Natural killer cell (primary cell): ENCODE measurements at regions not wholly inside any gene's neighbourhood (a gene's known extent, or its start where the extent isn't known, plus 50 kb on each side); places are given as distances from the start of the nearest gene placed in this dataset.

Experiments used
- ATAC-seq, 3 donors: fragments of 150-1000 bp in 2 of 3; fragments of 200-7000 bp in 1 of 3; cut with Tn5 transposase; 1 replicate in 1 of 3; 2 replicates in 2 of 3; pipeline ENCODE4 v1.10.0; 2021; ENCODE audit warnings: mild to moderate bottlenecking in 2 of 3, moderate library complexity in 2 of 3
- DNase-seq, 2 donors: peaks; one replicate each; pipeline versions ENCODE4 v3.0.0 to v3.0.0-alpha.2; 2013 to 2021; ENCODE audit warnings: mixed read lengths in 1 of 2
- H3K27ac ChIP-seq: one replicate; pipeline ENCODE4 v1.5.1; 2013; ENCODE audit warnings: mild to moderate bottlenecking, low read length
- H3K27me3 ChIP-seq: one replicate; pipeline ENCODE4 v1.6.1; 2013; ENCODE audit warnings: low read length; ENCODE audit not compliant: control insufficient read depth, insufficient read depth
- H3K36me3 ChIP-seq: one replicate; pipeline ENCODE4 v1.6.1; 2013; ENCODE audit warnings: low read length; ENCODE audit not compliant: control insufficient read depth, insufficient read depth
- H3K4me1 ChIP-seq: one replicate; pipeline ENCODE4 v1.6.1; 2013; ENCODE audit warnings: low read length; ENCODE audit not compliant: control insufficient read depth, insufficient read depth
- H3K4me3 ChIP-seq: one replicate; pipeline ENCODE4 v1.5.1; 2013; ENCODE audit warnings: low read length
- H3K9me3 ChIP-seq: one replicate; pipeline ENCODE4 v1.6.1; 2013; ENCODE audit warnings: low read length; ENCODE audit not compliant: control insufficient read depth, insufficient read depth
- H3K27ac Mint-ChIP-seq, 2 donors: one replicate each; pipeline ENCODE4 v1.8.0; 2022; ENCODE audit warnings: mild to moderate bottlenecking in 2 of 2, mixed read lengths in 2 of 2, moderate library complexity in 1 of 2
- H3K27me3 Mint-ChIP-seq, 2 donors: one replicate each; pipeline ENCODE4 v1.8.0; 2022; ENCODE audit warnings: low read depth in 2 of 2, mixed read lengths in 2 of 2
- H3K36me3 Mint-ChIP-seq: one replicate; pipeline ENCODE4 v1.8.0; 2022; ENCODE audit warnings: mixed read lengths
- H3K4me1 Mint-ChIP-seq, 2 donors: one replicate each; pipeline ENCODE4 v1.8.0; 2022; ENCODE audit warnings: mixed read lengths in 2 of 2
- H3K4me3 Mint-ChIP-seq: one replicate; pipeline ENCODE4 v1.8.0; 2022; ENCODE audit warnings: mild to moderate bottlenecking, moderate library complexity, mixed read lengths
- H3K9me3 Mint-ChIP-seq, 2 donors: one replicate each; pipeline ENCODE4 v1.8.0; 2022; ENCODE audit warnings: mixed read lengths in 2 of 2
- WGBS: methylation state at CpG from one replicate; pipeline ENCODE4 v1.1.7; 2013; ENCODE audit warnings: missing lambda C conversion rate; ENCODE audit not compliant: insufficient coverage; 5-methylcytosine and 5-hydroxymethylcytosine counted together
- intact Hi-C: fragments of 100-400 bp; cut with micrococcal nuclease; formaldehyde crosslinking; loops from one replicate; pipeline ENCODE4 v1.14.2; 2022
- TF ChIP-seq, protein P1 (sequence below): fragments of 200-600 bp; IDR thresholded peaks from one replicate; pipeline ENCODE4 v1.8.0; 2022; ENCODE audit warnings: antibody characterized with exemption

GRCh38 chr3:4139462-4140140 is 163.6 kb upstream of the SETMAR start:
- Histone ChIP-seq H3K9me3 (no peaks in the 10 kb centered on the region), H3K36me3 (no peaks in the 10 kb centered on the region), H3K4me1 (no peaks in the 10 kb centered on the region), H3K4me3 (no peak overlapping the region), H3K27me3 (no peaks in the 10 kb centered on the region), H3K27ac (no peak overlapping the region)
- TF ChIP-seq, protein P1, sequence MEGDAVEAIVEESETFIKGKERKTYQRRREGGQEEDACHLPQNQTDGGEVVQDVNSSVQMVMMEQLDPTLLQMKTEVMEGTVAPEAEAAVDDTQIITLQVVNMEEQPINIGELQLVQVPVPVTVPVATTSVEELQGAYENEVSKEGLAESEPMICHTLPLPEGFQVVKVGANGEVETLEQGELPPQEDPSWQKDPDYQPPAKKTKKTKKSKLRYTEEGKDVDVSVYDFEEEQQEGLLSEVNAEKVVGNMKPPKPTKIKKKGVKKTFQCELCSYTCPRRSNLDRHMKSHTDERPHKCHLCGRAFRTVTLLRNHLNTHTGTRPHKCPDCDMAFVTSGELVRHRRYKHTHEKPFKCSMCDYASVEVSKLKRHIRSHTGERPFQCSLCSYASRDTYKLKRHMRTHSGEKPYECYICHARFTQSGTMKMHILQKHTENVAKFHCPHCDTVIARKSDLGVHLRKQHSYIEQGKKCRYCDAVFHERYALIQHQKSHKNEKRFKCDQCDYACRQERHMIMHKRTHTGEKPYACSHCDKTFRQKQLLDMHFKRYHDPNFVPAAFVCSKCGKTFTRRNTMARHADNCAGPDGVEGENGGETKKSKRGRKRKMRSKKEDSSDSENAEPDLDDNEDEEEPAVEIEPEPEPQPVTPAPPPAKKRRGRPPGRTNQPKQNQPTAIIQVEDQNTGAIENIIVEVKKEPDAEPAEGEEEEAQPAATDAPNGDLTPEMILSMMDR: no peak
- Mint-ChIP-seq H3K4me1 (no peaks in the 10 kb centered on the region), H3K4me3 (no peak overlapping the region), H3K36me3 (no peaks in the 10 kb centered on the region), H3K27ac (no peak overlapping the region), H3K9me3 (no peaks in the 10 kb centered on the region), H3K27me3 (no peaks in the 10 kb centered on the region)
- WGBS: 59% methylated on average over 2 of the region's 3 CpGs
- intact Hi-C loops: no loop called here
- no peak for ATAC-seq
- no peak for DNase-seq

- intact Hi-C loops: no loop called here
- no peak for ATAC-seq
- Mint-ChIP-seq H3K27me3 (no peaks in the 10 kb centered on the region), H3K4me3 (no peak overlapping the region), H3K36me3 (no peaks in the 10 kb centered on the region), H3K4me1 (no peaks in the 10 kb centered on the region), H3K9me3 (peaks cover 0 to under 1% of the 10 kb centered on the region in 2 donors), H3K27ac (no peak overlapping the region)
- Histone ChIP-seq H3K9me3 (no peaks in the 10 kb centered on the region), H3K4me3 (no peak overlapping the region), H3K27me3 (no peaks in the 10 kb centered on the region), H3K36me3 (no peaks in the 10 kb centered on the region), H3K27ac (no peak overlapping the region), H3K4me1 (no peaks in the 10 kb centered on the region)
- DNase-seq: no peak
- TF ChIP-seq, protein P1: no peak
- no CpG with 5 or more reads among the region's 1 CpG for WGBS
Observed at GRCh38 chr3:4140921-4141320, 162.2 kb upstream of the SETMAR start.

DNA sequence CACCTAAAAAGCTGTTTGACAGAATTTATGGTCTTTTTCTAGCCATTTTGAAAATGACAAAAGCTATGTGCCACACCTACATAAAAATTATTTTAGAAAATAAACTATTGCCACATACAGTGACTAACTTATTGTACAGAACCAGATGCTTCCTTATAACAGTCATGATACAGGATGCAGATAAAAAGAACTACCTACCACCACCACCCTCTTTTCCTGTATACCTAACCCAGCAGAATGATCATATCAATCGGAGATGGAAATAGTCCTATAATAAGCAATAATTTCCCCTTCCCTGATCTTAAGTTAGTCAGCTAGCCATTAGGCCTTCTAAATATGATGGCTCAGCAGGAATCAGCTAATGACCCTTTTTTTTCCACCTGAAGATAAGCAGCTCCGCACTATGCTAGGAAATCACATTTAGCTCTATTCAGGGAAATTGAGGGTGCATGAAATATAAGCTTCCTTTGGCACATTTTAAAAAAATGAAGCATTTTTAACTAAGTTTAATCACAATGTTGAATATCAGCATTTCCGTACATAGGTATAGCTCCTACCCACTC is 155.5 kb upstream of the SETMAR start:
- Histone ChIP-seq H3K4me1 (no peaks in the 10 kb centered on the region), H3K27me3 (no peaks in the 10 kb centered on the region), H3K36me3 (no peaks in the 10 kb centered on the region), H3K27ac (no peak overlapping the region), H3K9me3 (no peaks in the 10 kb centered on the region), H3K4me3 (no peak overlapping the region)
- no peaks in the 10 kb centered on the region for H3K36me3 Mint-ChIP-seq
- peaks cover 0 to 3% of the 10 kb centered on the region in 2 donors for H3K9me3 Mint-ChIP-seq
- H3K27me3 Mint-ChIP-seq: no peaks in the 10 kb centered on the region
- no peak overlapping the region for H3K4me3 Mint-ChIP-seq
- TF ChIP-seq, protein P1: no peak
- intact Hi-C loops: no loop called here
- DNase-seq (no peak), ATAC-seq (no peak)
- H3K4me1 Mint-ChIP-seq: no peaks in the 10 kb centered on the region
- no peak overlapping the region for H3K27ac Mint-ChIP-seq
- 92% methylated on average over 3 of the region's 3 CpGs for WGBS

DNA sequence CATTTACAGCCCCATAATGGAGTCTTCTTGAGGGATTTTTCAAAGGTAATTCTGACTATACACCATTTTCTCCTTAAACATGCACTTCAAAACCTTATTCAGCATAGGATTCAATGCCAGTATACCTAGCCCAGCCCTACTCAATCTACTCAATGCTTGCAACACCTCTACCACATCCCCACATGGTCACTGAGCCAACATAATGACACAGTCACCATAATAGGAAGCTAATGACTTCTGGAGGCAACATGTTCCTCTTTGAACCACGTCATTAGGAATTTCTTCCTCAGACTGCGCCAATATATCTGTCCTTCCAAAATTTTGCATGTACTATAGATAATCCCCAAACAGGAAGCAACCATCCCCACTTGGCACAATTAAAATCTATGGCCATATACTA is 153.9 kb upstream of the SETMAR start:
- intact Hi-C loops: no loop called here
- no peak for ATAC-seq

More for the DNA sequence above, 153.9 kb upstream of the SETMAR start:
- Histone ChIP-seq H3K4me1 (no peaks in the 10 kb centered on the region), H3K27ac (no peak overlapping the region), H3K27me3 (no peaks in the 10 kb centered on the region), H3K4me3 (no peak overlapping the region), H3K9me3 (no peaks in the 10 kb centered on the region), H3K36me3 (no peaks in the 10 kb centered on the region)
- no peak overlapping the region for H3K27ac Mint-ChIP-seq
- no peaks in the 10 kb centered on the region for H3K27me3 Mint-ChIP-seq
- 93% methylated on average over 2 of the region's 2 CpGs for WGBS
- no peak overlapping the region for H3K4me3 Mint-ChIP-seq
- DNase-seq: no peak
- H3K4me1 Mint-ChIP-seq: no peaks in the 10 kb centered on the region
- TF ChIP-seq, protein P1: no peak
- peaks cover 0 to 3% of the 10 kb centered on the region in 2 donors for H3K9me3 Mint-ChIP-seq
- H3K36me3 Mint-ChIP-seq: no peaks in the 10 kb centered on the region
